Activated naive CD4-positive, alpha-beta T cell treated with anti-CD3 and anti-CD28 coated beads for 36 hours (primary cell): ENCODE measurements at regions not wholly inside any gene's neighbourhood (a gene's known extent, or its start where the extent isn't known, plus 50 kb on each side); places are given as distances from the start of the nearest gene placed in this dataset.

Source experiments
- CTCF ChIA-PET: fragments of 350-600 bp; sonication (Branson Sonifier 250); formaldehyde crosslinking; loops from one replicate; lab custom pipeline; 2021; ENCODE audit warnings: antibody characterized with exemption; lab: Charles Lee
- DNase-seq: peaks from one replicate; pipeline ENCODE4 v3.0.0-alpha.2; 2020
- H3K27ac Mint-ChIP-seq: one replicate; pipeline ENCODE4 v1.8.0; 2021; ENCODE audit warnings: mild to moderate bottlenecking, mixed read lengths
- H3K27me3 Mint-ChIP-seq: one replicate; pipeline ENCODE4 v1.8.0; 2021; ENCODE audit warnings: low read depth, mixed read lengths
- H3K36me3 Mint-ChIP-seq: one replicate; pipeline ENCODE4 v1.8.0; 2021; ENCODE audit warnings: low read depth, mixed read lengths
- H3K4me1 Mint-ChIP-seq: one replicate; pipeline ENCODE4 v1.8.0; 2021; ENCODE audit warnings: low read depth, mixed read lengths
- H3K4me3 Mint-ChIP-seq: one replicate; pipeline ENCODE4 v1.8.0; 2021; ENCODE audit warnings: mild to moderate bottlenecking, moderate library complexity, mixed read lengths
- H3K9me3 Mint-ChIP-seq: one replicate; pipeline ENCODE4 v1.8.0; 2021; ENCODE audit warnings: mixed read lengths
- intact Hi-C: fragments of 100-400 bp; cut with micrococcal nuclease; formaldehyde crosslinking; loops from one replicate; pipeline ENCODE4 v1.15.1; 2023

- Mint-ChIP-seq H3K9me3 (no peaks in the 10 kb centered on the region), H3K4me1 (no peaks in the 10 kb centered on the region), H3K27ac (no peak overlapping the region), H3K4me3 (no peak overlapping the region), H3K27me3 (no peaks in the 10 kb centered on the region), H3K36me3 (no peaks in the 10 kb centered on the region)
- CTCF ChIA-PET, result interaction anchor here (0.9 kb wide), 1 partner anchor 25 kb away, joined by 3 read pairs; no protein-coding TSS in a partner anchor
- DNase-seq, result no peak
- intact Hi-C loops, result no loop called here
Observed at GRCh38 chr3:88807491-88808105, 299.8 kb upstream of the EPHA3 start.

GRCh38 chr3:88809993-88810392, 297.4 kb upstream of the EPHA3 start:
- Mint-ChIP-seq H3K9me3 (no peaks in the 10 kb centered on the region), H3K36me3 (no peaks in the 10 kb centered on the region), H3K4me3 (no peak overlapping the region), H3K4me1 (no peaks in the 10 kb centered on the region), H3K27me3 (no peaks in the 10 kb centered on the region), H3K27ac (no peak overlapping the region)
- intact Hi-C loops, result no loop called here
- DNase-seq, result no peak
- CTCF ChIA-PET, result no interaction called here

- no peaks in the 10 kb centered on the region for H3K36me3 Mint-ChIP-seq
- intact Hi-C loops, result no loop called here
- no peak for DNase-seq
- no peak overlapping the region for H3K4me3 Mint-ChIP-seq
- no peaks in the 10 kb centered on the region for H3K4me1 Mint-ChIP-seq
- no peaks in the 10 kb centered on the region for H3K27me3 Mint-ChIP-seq
- H3K27ac Mint-ChIP-seq, result no peak overlapping the region
- CTCF ChIA-PET, result no interaction called here
- H3K9me3 Mint-ChIP-seq, result no peaks in the 10 kb centered on the region
Observed at GRCh38 chr3:88810455-88810854, 297.0 kb upstream of the EPHA3 start.

GRCh38 chr3:88811096-88811495, 296.3 kb upstream of the EPHA3 start:
- Mint-ChIP-seq H3K27ac (no peak overlapping the region), H3K9me3 (no peaks in the 10 kb centered on the region), H3K4me1 (no peaks in the 10 kb centered on the region), H3K36me3 (no peaks in the 10 kb centered on the region), H3K4me3 (no peak overlapping the region), H3K27me3 (no peaks in the 10 kb centered on the region)
- CTCF ChIA-PET, result no interaction called here
- DNase-seq, result no peak
- intact Hi-C loops, result no loop called here

GRCh38 chr3:88812576-88812975, 294.8 kb upstream of the EPHA3 start:
- Mint-ChIP-seq H3K4me1 (no peaks in the 10 kb centered on the region), H3K4me3 (no peak overlapping the region), H3K27me3 (no peaks in the 10 kb centered on the region), H3K27ac (no peak overlapping the region), H3K36me3 (no peaks in the 10 kb centered on the region), H3K9me3 (no peaks in the 10 kb centered on the region)
- CTCF ChIA-PET, result no interaction called here
- intact Hi-C loops, result no loop called here
- DNase-seq, result no peak

- Mint-ChIP-seq H3K4me1 (no peaks in the 10 kb centered on the region), H3K4me3 (no peak overlapping the region), H3K36me3 (no peaks in the 10 kb centered on the region), H3K27me3 (no peaks in the 10 kb centered on the region), H3K9me3 (no peaks in the 10 kb centered on the region), H3K27ac (no peak overlapping the region)
- DNase-seq, result no peak
- CTCF ChIA-PET, result no interaction called here
- intact Hi-C loops, result no loop called here
Observed at GRCh38 chr3:88816445-88816844, 291.0 kb upstream of the EPHA3 start.

- Mint-ChIP-seq H3K27me3 (no peaks in the 10 kb centered on the region), H3K36me3 (no peaks in the 10 kb centered on the region), H3K4me3 (no peak overlapping the region), H3K4me1 (no peaks in the 10 kb centered on the region), H3K9me3 (no peaks in the 10 kb centered on the region), H3K27ac (no peak overlapping the region)
- CTCF ChIA-PET, result no interaction called here
- no peak for DNase-seq
- intact Hi-C loops, result no loop called here
Observed at GRCh38 chr3:88824666-88825564, 282.5 kb upstream of the EPHA3 start.

GRCh38 chr3:88828466-88828865, 279.0 kb upstream of the EPHA3 start:
- Mint-ChIP-seq H3K27me3 (no peaks in the 10 kb centered on the region), H3K4me3 (no peak overlapping the region), H3K4me1 (no peaks in the 10 kb centered on the region), H3K27ac (no peak overlapping the region), H3K36me3 (no peaks in the 10 kb centered on the region), H3K9me3 (no peaks in the 10 kb centered on the region)
- intact Hi-C loops, result no loop called here
- DNase-seq, result no peak
- CTCF ChIA-PET, result no interaction called here

GRCh38 chr3:88852606-88853005, 254.8 kb upstream of the EPHA3 start:
- no peak overlapping the region for H3K4me3 Mint-ChIP-seq
- no peaks in the 10 kb centered on the region for H3K36me3 Mint-ChIP-seq
- intact Hi-C loops, result no loop called here
- H3K9me3 Mint-ChIP-seq, result peaks cover 3% of the 10 kb centered on the region
- CTCF ChIA-PET, result no interaction called here
- H3K4me1 Mint-ChIP-seq, result no peaks in the 10 kb centered on the region
- H3K27ac Mint-ChIP-seq, result no peak overlapping the region
- no peaks in the 10 kb centered on the region for H3K27me3 Mint-ChIP-seq
- no peak for DNase-seq

GRCh38 chr3:88863196-88863595, 244.2 kb upstream of the EPHA3 start:
- Mint-ChIP-seq H3K4me3 (no peak overlapping the region), H3K9me3 (no peaks in the 10 kb centered on the region), H3K27ac (no peak overlapping the region), H3K36me3 (no peaks in the 10 kb centered on the region), H3K27me3 (no peaks in the 10 kb centered on the region), H3K4me1 (no peaks in the 10 kb centered on the region)
- CTCF ChIA-PET, result no interaction called here
- DNase-seq, result no peak
- intact Hi-C loops, result no loop called here

GRCh38 chr3:88876724-88877123, 230.7 kb upstream of the EPHA3 start:
- Mint-ChIP-seq H3K4me3 (no peak overlapping the region), H3K36me3 (no peaks in the 10 kb centered on the region)
- intact Hi-C loops, result no loop called here

GRCh38 chr3:88879905-88880304, 227.5 kb upstream of the EPHA3 start:
- Mint-ChIP-seq H3K4me1 (no peaks in the 10 kb centered on the region), H3K27ac (no peak overlapping the region)
- CTCF ChIA-PET, result no interaction called here

More at GRCh38 chr3:88876724-88877123, 230.7 kb upstream of the EPHA3 start:
- no peaks in the 10 kb centered on the region for H3K9me3 Mint-ChIP-seq
- H3K27ac Mint-ChIP-seq, result no peak overlapping the region
- no peak for DNase-seq
- H3K27me3 Mint-ChIP-seq, result no peaks in the 10 kb centered on the region
- CTCF ChIA-PET, result interaction anchor here (0.7 kb wide), 2 partner anchors 84 to 494 kb away, joined by 3 to 5 read pairs; no protein-coding TSS in a partner anchor
- no peaks in the 10 kb centered on the region for H3K4me1 Mint-ChIP-seq

GRCh38 chr3:88882121-88882520, 225.3 kb upstream of the EPHA3 start:
- CTCF ChIA-PET, result no interaction called here
- intact Hi-C loops, result no loop called here
- Mint-ChIP-seq H3K4me1 (no peaks in the 10 kb centered on the region), H3K27ac (no peak overlapping the region), H3K9me3 (peaks cover 5% of the 10 kb centered on the region), H3K4me3 (no peak overlapping the region), H3K27me3 (no peaks in the 10 kb centered on the region), H3K36me3 (no peaks in the 10 kb centered on the region)
- no peak for DNase-seq

More at GRCh38 chr3:88879905-88880304, 227.5 kb upstream of the EPHA3 start:
- intact Hi-C loops, result no loop called here
- Mint-ChIP-seq H3K27me3 (no peaks in the 10 kb centered on the region), H3K4me3 (no peak overlapping the region), H3K36me3 (no peaks in the 10 kb centered on the region), H3K9me3 (peaks cover 3% of the 10 kb centered on the region)
- DNase-seq, result no peak
